Smooth muscle cell (in vitro differentiated cells): ENCODE measurements at regions not wholly inside any gene's neighbourhood (a gene's known extent, or its start where the extent isn't known, plus 50 kb on each side); places are given as distances from the start of the nearest gene placed in this dataset.

Source experiments
- DNase-seq: peaks from one replicate; lab custom pipeline; 2025; ENCODE audit not compliant: unreplicated experiment; lab: John Stamatoyannopoulos, UW
- H2AFZ ChIP-seq: fragments of 200-600 bp; sonication (generic); 2 replicates; pipeline ENCODE4 v1.6.0; 2016; ENCODE audit warnings: antibody characterized with exemption, low read depth, mild to moderate bottlenecking
- H3F3A ChIP-seq: fragments of 200-600 bp; sonication (generic); 2 replicates; pipeline ENCODE4 v1.6.0; 2017; ENCODE audit warnings: antibody characterized with exemption, low read depth
- H3K27ac ChIP-seq: fragments of 200-600 bp; sonication (generic); 2 replicates; pipeline ENCODE4 v1.5.1; 2016; ENCODE audit warnings: low read depth, mild to moderate bottlenecking
- H3K27me3 ChIP-seq: fragments of 200-600 bp; sonication (generic); 2 replicates; pipeline ENCODE4 v1.6.1; 2016; ENCODE audit warnings: low read depth, mild to moderate bottlenecking
- H3K36me3 ChIP-seq: fragments of 200-600 bp; sonication (generic); 2 replicates; pipeline ENCODE4 v1.5.1; 2016; ENCODE audit warnings: low read depth
- H3K4me1 ChIP-seq: fragments of 200-600 bp; sonication (generic); 2 replicates; pipeline ENCODE4 v1.5.1; 2016; ENCODE audit warnings: low read depth
- H3K4me2 ChIP-seq: fragments of 200-600 bp; sonication (generic); 2 replicates; pipeline ENCODE4 v1.6.0; 2016; ENCODE audit warnings: mild to moderate bottlenecking
- H3K4me3 ChIP-seq: fragments of 200-600 bp; sonication (generic); 2 replicates; pipeline ENCODE4 v1.5.1; 2016; ENCODE audit warnings: mild to moderate bottlenecking
- H3K79me2 ChIP-seq: fragments of 200-600 bp; sonication (generic); 2 replicates; pipeline ENCODE4 v1.6.0; 2016; ENCODE audit warnings: low read depth, mild to moderate bottlenecking
- H3K9ac ChIP-seq: fragments of 200-600 bp; sonication (generic); 2 replicates; pipeline ENCODE4 v1.6.0; 2016; ENCODE audit warnings: low read depth
- H3K9me3 ChIP-seq: fragments of 200-600 bp; sonication (generic); replicated peaks from 2 replicates; pipeline ENCODE4 v1.5.1; 2016; ENCODE audit warnings: low read depth
- H4K20me1 ChIP-seq: fragments of 200-600 bp; sonication (generic); 2 replicates; pipeline ENCODE4 v1.6.0; 2016; ENCODE audit warnings: low read depth
- WGBS: methylation state at CpG from one replicate; pipeline ENCODE4 v1.1.7; 2016; ENCODE audit warnings: low lambda C conversion rate; 5-methylcytosine and 5-hydroxymethylcytosine counted together
- TF ChIP-seq, protein P1 (sequence below): fragments of 200-600 bp; sonication (generic); IDR thresholded peaks from 2 replicates; pipeline ENCODE4 v1.5.1; 2017; ENCODE audit warnings: borderline replicate concordance, mild to moderate bottlenecking, antibody characterized with exemption; ENCODE audit not compliant: insufficient read depth, poor library complexity, severe bottlenecking

DNA sequence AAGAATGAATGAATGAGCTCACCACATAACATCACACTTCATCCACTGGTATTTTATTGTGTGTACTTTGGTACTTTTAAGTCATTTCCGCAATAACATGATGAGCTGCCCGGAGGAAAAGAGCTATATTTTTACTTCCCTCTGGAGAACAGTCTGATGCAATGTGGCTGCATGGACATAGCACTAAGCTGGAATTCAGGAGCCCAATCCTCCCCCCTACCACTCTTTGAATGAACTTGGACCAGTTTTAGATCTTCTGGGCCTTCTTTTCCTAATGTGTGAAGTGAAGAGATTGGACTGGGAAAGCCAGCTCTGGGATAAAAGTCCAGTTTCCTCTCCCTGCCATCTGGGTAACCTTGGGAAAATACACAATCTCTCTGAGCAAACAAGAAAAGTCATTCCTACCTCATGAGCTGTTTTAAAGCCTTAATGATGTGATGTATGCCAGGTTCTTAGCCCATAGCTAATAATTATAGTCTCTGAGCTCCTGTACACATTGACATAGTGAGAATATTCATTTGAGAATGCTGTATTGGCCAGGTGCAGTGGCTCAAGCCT, 79.3 kb downstream of the ABCC12 start:
- no peaks in the 10 kb centered on the region for H3K79me2 ChIP-seq
- H3K27ac ChIP-seq: no peak overlapping the region
- no peaks in the 10 kb centered on the region for H3K4me1 ChIP-seq
- no peak overlapping the region for H3K9ac ChIP-seq
- no peak overlapping the region for H3K4me3 ChIP-seq
- no peaks in the 10 kb centered on the region for H3K9me3 ChIP-seq
- peak overlapping the region; percentile 66 for H2AFZ ChIP-seq
- WGBS: 85% methylated on average over 2 of the region's 2 CpGs
- no peak overlapping the region for H3K4me2 ChIP-seq
- no peaks in the 10 kb centered on the region for H3K27me3 ChIP-seq
- TF ChIP-seq, protein P1, sequence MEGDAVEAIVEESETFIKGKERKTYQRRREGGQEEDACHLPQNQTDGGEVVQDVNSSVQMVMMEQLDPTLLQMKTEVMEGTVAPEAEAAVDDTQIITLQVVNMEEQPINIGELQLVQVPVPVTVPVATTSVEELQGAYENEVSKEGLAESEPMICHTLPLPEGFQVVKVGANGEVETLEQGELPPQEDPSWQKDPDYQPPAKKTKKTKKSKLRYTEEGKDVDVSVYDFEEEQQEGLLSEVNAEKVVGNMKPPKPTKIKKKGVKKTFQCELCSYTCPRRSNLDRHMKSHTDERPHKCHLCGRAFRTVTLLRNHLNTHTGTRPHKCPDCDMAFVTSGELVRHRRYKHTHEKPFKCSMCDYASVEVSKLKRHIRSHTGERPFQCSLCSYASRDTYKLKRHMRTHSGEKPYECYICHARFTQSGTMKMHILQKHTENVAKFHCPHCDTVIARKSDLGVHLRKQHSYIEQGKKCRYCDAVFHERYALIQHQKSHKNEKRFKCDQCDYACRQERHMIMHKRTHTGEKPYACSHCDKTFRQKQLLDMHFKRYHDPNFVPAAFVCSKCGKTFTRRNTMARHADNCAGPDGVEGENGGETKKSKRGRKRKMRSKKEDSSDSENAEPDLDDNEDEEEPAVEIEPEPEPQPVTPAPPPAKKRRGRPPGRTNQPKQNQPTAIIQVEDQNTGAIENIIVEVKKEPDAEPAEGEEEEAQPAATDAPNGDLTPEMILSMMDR: no peak
- no peaks in the 10 kb centered on the region for H3K36me3 ChIP-seq
- H4K20me1 ChIP-seq: no peaks in the 10 kb centered on the region
- DNase-seq: no peak
- H3F3A ChIP-seq: no peaks in the 10 kb centered on the region

DNA sequence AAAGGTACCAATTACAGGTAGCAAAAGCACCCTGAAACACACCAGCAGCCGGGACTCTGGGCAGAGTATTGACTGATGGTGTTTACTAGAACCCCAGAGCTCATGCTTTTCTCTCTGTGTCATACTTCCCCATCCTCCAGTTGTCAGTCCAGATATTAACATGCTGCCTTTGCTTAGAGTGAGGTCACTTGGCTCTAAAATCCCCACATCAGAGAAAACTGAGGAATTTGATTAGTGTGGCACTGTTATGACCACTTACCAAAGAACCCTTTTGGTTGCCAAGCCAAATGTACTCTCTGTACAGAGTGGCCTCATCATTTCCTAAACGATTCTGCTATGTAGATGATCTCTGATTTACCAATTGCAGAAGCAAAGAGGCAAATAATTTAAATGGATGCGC, 80.4 kb downstream of the ABCC12 start:
- Histone ChIP-seq H3K4me3 (no peak overlapping the region), H3K4me2 (no peak overlapping the region), H2AFZ (no peak overlapping the region), H3F3A (no peaks in the 10 kb centered on the region), H3K9me3 (no peaks in the 10 kb centered on the region), H3K36me3 (no peaks in the 10 kb centered on the region), H3K27ac (no peak overlapping the region), H3K9ac (no peak overlapping the region), H4K20me1 (no peaks in the 10 kb centered on the region), H3K79me2 (no peaks in the 10 kb centered on the region), H3K4me1 (no peaks in the 10 kb centered on the region), H3K27me3 (no peaks in the 10 kb centered on the region)
- TF ChIP-seq, protein P1: no peak
- DNase-seq: no peak
- 72% methylated on average over 3 of the region's 3 CpGs for WGBS

DNA sequence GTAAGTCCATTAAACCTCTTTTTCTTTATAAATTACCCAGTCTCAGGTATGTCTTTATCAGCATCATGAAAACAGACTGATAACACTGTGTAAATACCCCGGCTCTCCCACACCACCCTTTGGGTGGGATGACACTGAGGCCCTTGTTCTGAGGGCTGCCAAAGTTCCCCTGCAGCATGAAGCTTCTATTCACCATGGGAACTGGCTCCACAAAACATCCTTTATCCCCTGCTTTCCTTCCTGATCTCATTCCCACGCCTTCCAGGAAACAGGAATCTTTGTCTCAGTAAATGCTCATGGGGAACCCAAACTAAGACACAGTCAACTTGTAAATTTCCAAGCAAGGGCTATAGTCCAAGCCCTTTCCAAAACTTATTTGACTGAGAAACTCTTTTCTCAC, 88.4 kb downstream of the ABCC12 start:
- H3F3A ChIP-seq: no peaks in the 10 kb centered on the region
- H3K27ac ChIP-seq: no peak overlapping the region
- no peak for DNase-seq
- no peaks in the 10 kb centered on the region for H3K9me3 ChIP-seq
- H3K9ac ChIP-seq: no peak overlapping the region
- H3K36me3 ChIP-seq: no peaks in the 10 kb centered on the region
- no peaks in the 10 kb centered on the region for H4K20me1 ChIP-seq
- TF ChIP-seq, protein P1: no peak
- WGBS: 89% methylated on average over 2 of the region's 2 CpGs
- H3K4me3 ChIP-seq: no peak overlapping the region
- H3K27me3 ChIP-seq: no peaks in the 10 kb centered on the region
- H3K79me2 ChIP-seq: no peaks in the 10 kb centered on the region
- H3K4me1 ChIP-seq: no peaks in the 10 kb centered on the region
- no peak overlapping the region for H3K4me2 ChIP-seq
- H2AFZ ChIP-seq: no peak overlapping the region

DNA sequence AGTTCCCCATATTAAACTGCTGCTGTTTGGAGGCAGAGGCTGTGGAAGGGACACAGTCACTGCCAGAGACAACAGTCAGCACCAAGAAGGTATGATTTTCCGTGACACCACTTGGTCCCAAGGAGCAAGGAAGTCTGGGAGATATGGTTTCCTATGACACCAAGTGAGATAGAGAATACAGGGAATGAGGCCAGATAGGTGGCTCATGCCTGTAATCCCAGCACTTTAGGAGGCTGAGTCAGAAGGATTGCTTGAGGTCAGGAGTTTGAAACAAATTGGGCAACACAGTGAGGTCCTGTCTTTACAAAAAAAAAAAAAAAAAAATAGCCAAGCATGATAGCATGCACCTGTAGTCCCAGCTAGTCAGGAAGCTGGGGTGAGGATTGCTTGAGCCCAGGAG, 90.8 kb downstream of the ABCC12 start:
- WGBS: 85% methylated on average over 1 of the region's 1 CpG
- no peaks in the 10 kb centered on the region for H3K79me2 ChIP-seq
- H3K27me3 ChIP-seq: no peaks in the 10 kb centered on the region
- TF ChIP-seq, protein P1: no peak
- no peak overlapping the region for H2AFZ ChIP-seq
- no peaks in the 10 kb centered on the region for H4K20me1 ChIP-seq
- H3K9ac ChIP-seq: no peak overlapping the region
- no peaks in the 10 kb centered on the region for H3K36me3 ChIP-seq
- no peaks in the 10 kb centered on the region for H3K4me1 ChIP-seq
- H3K9me3 ChIP-seq: no peaks in the 10 kb centered on the region
- no peak for DNase-seq
- H3F3A ChIP-seq: no peaks in the 10 kb centered on the region
- H3K4me2 ChIP-seq: no peak overlapping the region
- no peak overlapping the region for H3K4me3 ChIP-seq
- no peak overlapping the region for H3K27ac ChIP-seq
